Common myeloid progenitor, CD34-positive (primary cell): ENCODE measurements at regions not wholly inside any gene's neighbourhood (a gene's known extent, or its start where the extent isn't known, plus 50 kb on each side); places are given as distances from the start of the nearest gene placed in this dataset.
"Not testable (repeated sequence)": the region's sequence is repeated elsewhere in the genome, so short reads cannot be mapped to it uniquely, and the experiment has no call there.

Experiments
- CTCF ChIA-PET: fragments of 350-600 bp; sonication (Branson Sonifier 250); formaldehyde crosslinking; loops from one replicate; lab custom pipeline; 2021; ENCODE audit warnings: antibody characterized with exemption; lab: Charles Lee
- POLR2A ChIA-PET: fragments of 350-600 bp; sonication (Branson Sonifier 250); formaldehyde crosslinking; loops from one replicate; lab custom pipeline; 2021; ENCODE audit warnings: antibody characterized with exemption; lab: Charles Lee
- DNase-seq, 3 donors: peaks; one replicate each; pipeline versions ENCODE4 v3.0.0 to v3.0.0-alpha.2; 2013
- H3K27ac ChIP-seq, 2 experiments: 1 replicate in 1 of 2; 2 replicates in 1 of 2; pipeline ENCODE4 v1.7.0; 2013; ENCODE audit warnings: inconsistent platforms in 2 of 2, low read length in 2 of 2, mild to moderate bottlenecking in 2 of 2, low read depth in 1 of 2, moderate library complexity in 1 of 2; ENCODE audit not compliant: severe bottlenecking in 2 of 2, insufficient read depth in 1 of 2, poor library complexity in 1 of 2
- H3K27me3 ChIP-seq, 5 experiments: replicated peaks in 2 of 5; 1 replicate in 3 of 5; 2 replicates in 2 of 5; pipeline versions ENCODE4 v1.6.1 to v1.7.0; 2013; ENCODE audit warnings: low read length in 4 of 5, mild to moderate bottlenecking in 2 of 5, moderate library complexity in 2 of 5, inconsistent platforms in 1 of 5; ENCODE audit not compliant: insufficient read depth in 5 of 5, control insufficient read depth in 4 of 5
- H3K36me3 ChIP-seq, 4 experiments: 1 replicate in 2 of 4; 2 replicates in 2 of 4; pipeline versions ENCODE4 v1.6.1 to v1.7.0; 2013; ENCODE audit warnings: low read length in 3 of 4, control low read depth in 1 of 4, mild to moderate bottlenecking in 1 of 4; ENCODE audit not compliant: control insufficient read depth in 4 of 4, insufficient read depth in 4 of 4
- H3K4me1 ChIP-seq, 4 experiments: 1 replicate in 3 of 4; 2 replicates in 1 of 4; pipeline versions ENCODE4 v1.6.1 to v1.7.1; 2013; ENCODE audit warnings: low read length in 3 of 4, mild to moderate bottlenecking in 3 of 4, control low read depth in 1 of 4, inconsistent platforms in 1 of 4, moderate library complexity in 1 of 4; ENCODE audit not compliant: control insufficient read depth in 4 of 4, insufficient read depth in 4 of 4; ENCODE audit errors: control extremely low read depth in 1 of 4
- H3K4me3 ChIP-seq, 7 experiments: 1 replicate in 4 of 7; 2 replicates in 3 of 7; pipeline versions ENCODE4 v1.5.1 to v1.7.0; 2013; ENCODE audit warnings: mild to moderate bottlenecking in 7 of 7, low read length in 6 of 7, moderate library complexity in 6 of 7, inconsistent platforms in 2 of 7, low read depth in 2 of 7, control low read depth in 1 of 7; ENCODE audit not compliant: insufficient read depth in 4 of 7, control insufficient read depth in 1 of 7; ENCODE audit errors: extremely low read depth in 1 of 7
- H3K9me3 ChIP-seq, 5 experiments: 1 replicate in 4 of 5; 2 replicates in 1 of 5; pipeline versions ENCODE4 v1.6.1 to v1.7.1; 2013; ENCODE audit warnings: low read length in 4 of 5, mild to moderate bottlenecking in 2 of 5, inconsistent platforms in 1 of 5, low read depth in 1 of 5, moderate library complexity in 1 of 5; ENCODE audit not compliant: control insufficient read depth in 4 of 5, insufficient read depth in 2 of 5; ENCODE audit errors: control extremely low read depth in 1 of 5
- WGBS: methylation state at CpG from one replicate; pipeline ENCODE4 v1.1.5; 2013; ENCODE audit not compliant: insufficient coverage; 5-methylcytosine and 5-hydroxymethylcytosine counted together

- Histone ChIP-seq H3K4me3 (no peak overlapping the region), H3K36me3 (no peaks in the 10 kb centered on the region), H3K27me3 (no peaks in the 10 kb centered on the region), H3K9me3 (no peaks in the 10 kb centered on the region), H3K27ac (no peak overlapping the region), H3K4me1 (no peaks in the 10 kb centered on the region)
- CTCF ChIA-PET, result no interaction called here
- DNase-seq, result no peak
- WGBS, result 86% methylated on average over 6 of the region's 7 CpGs
- POLR2A ChIA-PET, result no interaction called here
Observed at GRCh38 chrX:143231492-143231891, 205.8 kb downstream of the SPANXN4 start.

DNA sequence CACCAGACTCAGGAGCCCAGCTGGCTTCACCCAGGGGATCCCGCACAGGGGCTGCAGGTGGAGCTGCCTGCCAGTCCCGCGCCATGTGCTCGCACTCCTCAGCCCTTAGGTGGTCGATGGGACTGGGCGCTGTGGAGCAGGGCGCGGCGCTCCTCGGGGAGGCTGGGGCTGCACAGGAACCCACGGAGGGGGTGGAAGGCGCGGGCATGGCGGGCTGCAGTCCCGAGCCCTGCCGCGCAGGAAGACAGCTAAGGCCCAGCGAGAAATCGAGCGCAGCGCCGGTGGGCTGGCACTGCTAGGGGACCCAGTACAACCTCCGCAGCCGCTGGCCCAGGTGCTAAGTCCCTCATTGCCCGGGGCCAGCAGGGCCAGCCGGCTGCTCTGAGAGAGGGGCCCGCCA lies 202.9 kb downstream of the SPANXN4 start:
- H3K27me3 ChIP-seq, POLR2A ChIA-PET, H3K27ac ChIP-seq, H3K4me1 ChIP-seq, H3K4me3 ChIP-seq, DNase-seq, H3K9me3 ChIP-seq, H3K36me3 ChIP-seq, CTCF ChIA-PET: not testable (repeated sequence)
- WGBS, result 88% methylated on average over 23 of the region's 27 CpGs

GRCh38 chrX:143206966-143207365 lies 181.2 kb downstream of the SPANXN4 start:
- no peaks in the 10 kb centered on the region for H3K27me3 ChIP-seq
- H3K4me3 ChIP-seq, result no peak overlapping the region
- no peak overlapping the region for H3K27ac ChIP-seq
- no peaks in the 10 kb centered on the region for H3K4me1 ChIP-seq
- DNase-seq, result no peak
- WGBS, result no CpG with 5 or more reads among the region's 1 CpG
- CTCF ChIA-PET, result no interaction called here
- no peaks in the 10 kb centered on the region for H3K36me3 ChIP-seq
- POLR2A ChIA-PET, result no interaction called here
- H3K9me3 ChIP-seq, result no peaks in the 10 kb centered on the region

DNA sequence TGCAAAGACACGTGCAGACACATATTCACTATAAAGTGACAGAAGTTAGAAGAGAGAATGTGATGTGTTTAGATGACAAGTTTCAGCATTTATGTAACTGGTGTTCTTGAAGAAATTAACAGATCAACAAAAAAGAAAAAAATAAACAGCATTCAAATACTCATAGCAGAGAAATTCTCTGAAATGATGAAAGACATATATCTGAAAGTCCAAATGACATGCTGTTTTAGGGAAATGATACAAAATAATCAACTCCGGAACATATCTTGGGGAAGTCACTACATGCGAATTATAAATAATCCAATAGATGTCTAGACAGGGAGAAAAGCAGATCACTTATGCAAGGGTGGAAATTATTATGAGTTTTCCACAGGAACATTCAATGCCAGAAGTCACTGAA lies 146.0 kb downstream of the SPANXN4 start:
- WGBS, result 80% methylated on average over 1 of the region's 3 CpGs
- ChIA-PET POLR2A (no interaction called here), CTCF (no interaction called here)
- Histone ChIP-seq H3K9me3 (no peaks in the 10 kb centered on the region), H3K27ac (no peak overlapping the region), H3K4me3 (no peak overlapping the region), H3K27me3 (no peaks in the 10 kb centered on the region), H3K36me3 (no peaks in the 10 kb centered on the region), H3K4me1 (no peaks in the 10 kb centered on the region)
- DNase-seq, result no peak

- H3K4me3 ChIP-seq, result no peak overlapping the region
- no peak overlapping the region for H3K27ac ChIP-seq
- H3K27me3 ChIP-seq, result no peaks in the 10 kb centered on the region
- no peaks in the 10 kb centered on the region for H3K36me3 ChIP-seq
- no peaks in the 10 kb centered on the region for H3K4me1 ChIP-seq
- DNase-seq, result no peak
- no CpG with 5 or more reads among the region's 1 CpG for WGBS
- CTCF ChIA-PET, result no interaction called here
- H3K9me3 ChIP-seq, result no peaks in the 10 kb centered on the region
- POLR2A ChIA-PET, result no interaction called here
Observed at GRCh38 chrX:143165778-143166177, 140.1 kb downstream of the SPANXN4 start.

DNA sequence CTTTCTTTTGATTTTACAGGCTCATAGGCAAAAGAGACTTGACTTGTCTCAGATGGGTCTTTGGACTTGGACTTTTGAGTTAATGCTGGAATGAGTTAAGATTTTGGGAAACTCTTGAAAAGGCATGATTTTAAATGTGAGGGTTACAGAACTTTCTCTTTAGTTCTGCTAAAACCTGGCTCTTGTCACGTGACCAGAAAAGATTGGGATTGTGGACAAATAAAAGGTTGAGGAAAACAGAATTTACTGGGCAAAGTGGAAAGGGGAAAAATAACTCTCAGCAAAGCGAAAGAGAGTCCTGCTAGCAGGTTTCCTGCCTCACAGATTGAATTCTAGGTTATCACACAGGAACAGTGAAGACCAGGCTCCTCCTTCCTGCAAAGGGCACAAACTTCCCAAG lies 114.0 kb downstream of the SPANXN4 start:
- Histone ChIP-seq H3K27me3 (no peaks in the 10 kb centered on the region), H3K4me1 (no peaks in the 10 kb centered on the region), H3K36me3 (no peaks in the 10 kb centered on the region), H3K4me3 (no peak overlapping the region), H3K9me3 (no peaks in the 10 kb centered on the region), H3K27ac (no peak overlapping the region)
- 61% methylated on average over 2 of the region's 2 CpGs for WGBS
- ChIA-PET POLR2A (no interaction called here), CTCF (no interaction called here)
- no peak for DNase-seq

DNA sequence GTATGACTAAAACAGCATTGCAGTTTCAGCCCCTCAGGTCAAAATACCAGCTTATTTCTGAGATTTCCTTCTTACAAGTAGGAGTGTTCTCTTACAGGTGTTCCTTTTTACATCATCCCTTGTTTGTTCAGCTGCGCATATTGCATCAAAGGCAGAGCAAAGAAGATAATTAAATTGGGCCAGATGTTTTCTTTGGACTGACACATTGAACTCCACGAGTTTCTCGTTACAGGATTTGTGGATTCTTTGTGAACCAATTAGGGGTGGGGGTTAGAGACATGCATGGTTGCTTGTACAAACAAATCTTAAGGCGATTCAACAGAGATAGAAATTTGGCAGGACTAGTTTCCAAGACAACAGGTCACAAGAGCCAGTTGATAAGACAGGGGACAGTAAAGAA lies 95.7 kb downstream of the SPANXN4 start:
- Histone ChIP-seq H3K4me1 (no peaks in the 10 kb centered on the region), H3K36me3 (no peaks in the 10 kb centered on the region), H3K27ac (no peak overlapping the region), H3K4me3 (no peak overlapping the region), H3K27me3 (no peaks in the 10 kb centered on the region), H3K9me3 (no peaks in the 10 kb centered on the region)
- 55% methylated on average over 3 of the region's 4 CpGs for WGBS
- CTCF ChIA-PET, result interaction anchor here (0.6 kb wide), 1 partner anchor 538 kb away, joined by 3 read pairs; no protein-coding TSS in a partner anchor
- DNase-seq, result no peak
- POLR2A ChIA-PET, result no interaction called here
